ENCODE measurements at regions not wholly inside any gene's neighbourhood (a gene's known extent, or its start where the extent isn't known, plus 50 kb on each side); places are given as distances from the start of the nearest gene placed in this dataset.

- no peak for DNase-seq (ENCODE audit: insufficient read length, low spot score)
- no peak for FAIRE-seq
- TF ChIP-seq SPI1 (IDR thresholded peaks at IDR 0.05; ENCODE audit: low read depth, low read length) (no peak), POLR2AphosphoS5 (IDR thresholded peaks at IDR 0.05; ENCODE audit: low read depth, low read length) (no peak), PAX5 (IDR thresholded peaks at IDR 0.05; ENCODE audit: insufficient read depth, low read length, severe bottlenecking) (no peak), TAF1 (IDR thresholded peaks at IDR 0.05; ENCODE audit: low read depth, low read length) (no peak), POU2F2 (IDR thresholded peaks at IDR 0.05; ENCODE audit: low read depth, low read length) (no peak), POLR2A (IDR thresholded peaks at IDR 0.05; ENCODE audit: low read depth, low read length) (no peak)
These were observed 1012.1 kb downstream of the CNTNAP5 start for GRCh38 chr2:125037135-125037653.

- FAIRE-seq (no peak), DNase-seq (ENCODE audit: insufficient read length, low spot score) (no peak)
- TF ChIP-seq TAF1 (IDR thresholded peaks at IDR 0.05; ENCODE audit: low read depth, low read length) (no peak), SPI1 (IDR thresholded peaks at IDR 0.05; ENCODE audit: low read depth, low read length) (no peak), POU2F2 (IDR thresholded peaks at IDR 0.05; ENCODE audit: low read depth, low read length) (no peak), POLR2A (IDR thresholded peaks at IDR 0.05; ENCODE audit: low read depth, low read length) (no peak), POLR2AphosphoS5 (IDR thresholded peaks at IDR 0.05; ENCODE audit: low read depth, low read length) (no peak), PAX5 (IDR thresholded peaks at IDR 0.05; ENCODE audit: insufficient read depth, low read length, severe bottlenecking) (no peak)
These were observed 1016.8 kb downstream of the CNTNAP5 start for GRCh38 chr2:125041846-125042245.

- TF ChIP-seq POLR2AphosphoS5 (IDR thresholded peaks at IDR 0.05; ENCODE audit: low read depth, low read length) (no peak), TAF1 (IDR thresholded peaks at IDR 0.05; ENCODE audit: low read depth, low read length) (no peak), PAX5 (IDR thresholded peaks at IDR 0.05; ENCODE audit: insufficient read depth, low read length, severe bottlenecking) (no peak), POLR2A (IDR thresholded peaks at IDR 0.05; ENCODE audit: low read depth, low read length) (no peak), SPI1 (IDR thresholded peaks at IDR 0.05; ENCODE audit: low read depth, low read length) (no peak), POU2F2 (IDR thresholded peaks at IDR 0.05; ENCODE audit: low read depth, low read length) (no peak)
- DNase-seq (ENCODE audit: insufficient read length, low spot score) (no peak), FAIRE-seq (no peak)
These were observed 1017.6 kb downstream of the CNTNAP5 start for GRCh38 chr2:125042727-125043126.

- FAIRE-seq (no peak), DNase-seq (ENCODE audit: insufficient read length, low spot score) (no peak)
- TF ChIP-seq PAX5 (IDR thresholded peaks at IDR 0.05; ENCODE audit: insufficient read depth, low read length, severe bottlenecking) (no peak), SPI1 (IDR thresholded peaks at IDR 0.05; ENCODE audit: low read depth, low read length) (no peak), POLR2A (IDR thresholded peaks at IDR 0.05; ENCODE audit: low read depth, low read length) (no peak), POU2F2 (IDR thresholded peaks at IDR 0.05; ENCODE audit: low read depth, low read length) (no peak), TAF1 (IDR thresholded peaks at IDR 0.05; ENCODE audit: low read depth, low read length) (no peak), POLR2AphosphoS5 (IDR thresholded peaks at IDR 0.05; ENCODE audit: low read depth, low read length) (no peak)
These were observed 1045.8 kb downstream of the CNTNAP5 start for GRCh38 chr2:125070726-125071505.

GRCh38 chr2:125073440-125073839, 1048.4 kb downstream of the CNTNAP5 start:
- no peak for TF ChIP-seq PAX5 (IDR thresholded peaks at IDR 0.05; ENCODE audit: insufficient read depth, low read length, severe bottlenecking)
- no peak for TF ChIP-seq POLR2A (IDR thresholded peaks at IDR 0.05; ENCODE audit: low read depth, low read length)
- no peak for TF ChIP-seq POU2F2 (IDR thresholded peaks at IDR 0.05; ENCODE audit: low read depth, low read length)
- no peak for TF ChIP-seq POLR2AphosphoS5 (IDR thresholded peaks at IDR 0.05; ENCODE audit: low read depth, low read length)
- no peak for TF ChIP-seq TAF1 (IDR thresholded peaks at IDR 0.05; ENCODE audit: low read depth, low read length)
- no peak for TF ChIP-seq SPI1 (IDR thresholded peaks at IDR 0.05; ENCODE audit: low read depth, low read length)
- DNase-seq (ENCODE audit: insufficient read length, low spot score) (no peak), FAIRE-seq (no peak)

GRCh38 chr2:125085904-125086303, 1060.8 kb downstream of the CNTNAP5 start:
- FAIRE-seq: no peak
- DNase-seq (ENCODE audit: insufficient read length, low spot score): no peak
- TF ChIP-seq TAF1 (IDR thresholded peaks at IDR 0.05; ENCODE audit: low read depth, low read length) (no peak), POU2F2 (IDR thresholded peaks at IDR 0.05; ENCODE audit: low read depth, low read length) (no peak), PAX5 (IDR thresholded peaks at IDR 0.05; ENCODE audit: insufficient read depth, low read length, severe bottlenecking) (no peak), POLR2A (IDR thresholded peaks at IDR 0.05; ENCODE audit: low read depth, low read length) (no peak), POLR2AphosphoS5 (IDR thresholded peaks at IDR 0.05; ENCODE audit: low read depth, low read length) (no peak), SPI1 (IDR thresholded peaks at IDR 0.05; ENCODE audit: low read depth, low read length) (no peak)

GRCh38 chr2:125086313-125087184, 1061.5 kb downstream of the CNTNAP5 start:
- no peak for FAIRE-seq
- DNase-seq (ENCODE audit: insufficient read length, low spot score): no peak
- TF ChIP-seq POLR2AphosphoS5 (IDR thresholded peaks at IDR 0.05; ENCODE audit: low read depth, low read length): no peak
- TF ChIP-seq PAX5 (IDR thresholded peaks at IDR 0.05; ENCODE audit: insufficient read depth, low read length, severe bottlenecking): no peak
- no peak for TF ChIP-seq TAF1 (IDR thresholded peaks at IDR 0.05; ENCODE audit: low read depth, low read length)
- no peak for TF ChIP-seq SPI1 (IDR thresholded peaks at IDR 0.05; ENCODE audit: low read depth, low read length)
- TF ChIP-seq POLR2A (IDR thresholded peaks at IDR 0.05; ENCODE audit: low read depth, low read length): no peak
- TF ChIP-seq POU2F2 (IDR thresholded peaks at IDR 0.05; ENCODE audit: low read depth, low read length): no peak

- TF ChIP-seq POLR2A (IDR thresholded peaks at IDR 0.05; ENCODE audit: low read depth, low read length) (no peak), SPI1 (IDR thresholded peaks at IDR 0.05; ENCODE audit: low read depth, low read length) (no peak), PAX5 (IDR thresholded peaks at IDR 0.05; ENCODE audit: insufficient read depth, low read length, severe bottlenecking) (no peak), POU2F2 (IDR thresholded peaks at IDR 0.05; ENCODE audit: low read depth, low read length) (no peak), TAF1 (IDR thresholded peaks at IDR 0.05; ENCODE audit: low read depth, low read length) (no peak), POLR2AphosphoS5 (IDR thresholded peaks at IDR 0.05; ENCODE audit: low read depth, low read length) (no peak)
- DNase-seq (ENCODE audit: insufficient read length, low spot score) (no peak), FAIRE-seq (no peak)
These were observed 1067.4 kb downstream of the CNTNAP5 start for GRCh38 chr2:125092276-125093009.
